ENCODE measurements at regions not wholly inside any gene's neighbourhood (a gene's known extent, or its start where the extent isn't known, plus 50 kb on each side); places are given as distances from the start of the nearest gene placed in this dataset.

- peaks cover 0 to 3% (median 0%) of the 10 kb centered on the region in 4 donors for H3K4me1 Mint-ChIP-seq
- H3K27me3 ChIP-seq (ENCODE audit: insufficient read depth, low read length), result no peaks in the 10 kb centered on the region
- H3K9me3 ChIP-seq (ENCODE audit: control insufficient read depth in 1 of 2, low read length in 2 of 2), result no peaks in the 10 kb centered on the region
- H3K27me3 Mint-ChIP-seq, result peaks cover 10 to 14% of the 10 kb centered on the region in 2 donors
- POLR2A ChIA-PET (ENCODE audit: partially characterized antibody), result interaction anchor here (0.6 kb wide), 1 partner anchor 1399 kb away, joined by 3 read pairs; no protein-coding TSS in a partner anchor
- no peaks in the 10 kb centered on the region for H3K4me1 ChIP-seq (ENCODE audit: insufficient read depth, low read length)
- intact Hi-C loops (cut with micrococcal nuclease), result no loop called here
- no peak overlapping the region for H3K4me3 Mint-ChIP-seq
- H3K36me3 Mint-ChIP-seq, result no peaks in the 10 kb centered on the region
- peaks cover 0 to 2% (median 0%) of the 10 kb centered on the region in 8 donors for H3K9me3 Mint-ChIP-seq
- H3K4me3 ChIP-seq (ENCODE audit: low read length in 2 of 2), result no peak overlapping the region
- no peaks in the 10 kb centered on the region for H3K36me3 ChIP-seq (ENCODE audit: insufficient read depth, low read length)
- DNase-seq, result no peak
- no peak overlapping the region for H3K27ac ChIP-seq (ENCODE audit: low read depth, low read length)
- H3K27ac Mint-ChIP-seq, result no peak overlapping the region
- CTCF ChIA-PET (ENCODE audit: partially characterized antibody), result no interaction called here
Measured at GRCh38 chr2:134785659-134786430, 52.6 kb upstream of the ACMSD start.

GRCh38 chr2:134788417-134788816 lies 50.0 kb upstream of the ACMSD start:
- Mint-ChIP-seq H3K27me3 (peaks cover 6 to 8% of the 10 kb centered on the region in 2 donors), H3K4me1 (no peaks in the 10 kb centered on the region), H3K36me3 (no peaks in the 10 kb centered on the region), H3K9me3 (peaks cover 0 to 2% (median 0%) of the 10 kb centered on the region in 8 donors), H3K4me3 (no peak overlapping the region), H3K27ac (no peak overlapping the region)
- intact Hi-C loops (cut with micrococcal nuclease), result no loop called here
- no peaks in the 10 kb centered on the region for H3K36me3 ChIP-seq (ENCODE audit: insufficient read depth, low read length)
- DNase-seq, result no peak
- H3K27me3 ChIP-seq (ENCODE audit: insufficient read depth, low read length), result no peaks in the 10 kb centered on the region
- H3K4me3 ChIP-seq (ENCODE audit: low read length in 2 of 2), result no peak overlapping the region
- ChIA-PET CTCF (ENCODE audit: partially characterized antibody) (no interaction called here), POLR2A (ENCODE audit: partially characterized antibody) (no interaction called here)
- no peak overlapping the region for H3K27ac ChIP-seq (ENCODE audit: low read depth, low read length)
- no peaks in the 10 kb centered on the region for H3K9me3 ChIP-seq (ENCODE audit: control insufficient read depth in 1 of 2, low read length in 2 of 2)
- H3K4me1 ChIP-seq (ENCODE audit: insufficient read depth, low read length), result no peaks in the 10 kb centered on the region
